ENCODE measurements at regions not wholly inside any gene's neighbourhood (a gene's known extent, or its start where the extent isn't known, plus 50 kb on each side); places are given as distances from the start of the nearest gene placed in this dataset.

DNA sequence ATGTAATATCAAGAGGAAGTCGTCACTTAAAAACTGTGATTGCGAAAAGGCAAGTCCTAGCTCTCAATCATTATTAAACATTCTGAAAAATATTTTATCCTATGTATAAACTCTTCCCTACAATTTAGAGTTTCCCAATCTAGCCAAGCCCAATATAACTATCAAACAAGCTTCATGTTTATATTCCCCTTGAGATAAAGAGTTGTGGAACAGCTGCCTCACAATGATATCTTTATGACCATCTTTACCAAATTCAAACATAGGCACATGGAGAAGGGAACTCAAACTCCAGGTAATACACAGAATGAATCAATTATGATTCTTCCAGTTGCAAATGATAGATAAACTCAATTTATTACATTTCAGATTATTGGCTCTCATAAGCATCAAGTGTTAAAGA lies 1468.7 kb downstream of the EFNA5 start:
- Histone ChIP-seq H2BK120ac (ENCODE audit: low read depth, low read length, poor library complexity, severe bottlenecking) (no peak overlapping the region), H3K14ac (ENCODE audit: insufficient read depth, low read length) (no peak overlapping the region), H3K4ac (ENCODE audit: low read depth, low read length) (no peak overlapping the region), H3T11ph (ENCODE audit: low read length) (no peak overlapping the region), H3K9me3 (ENCODE audit: control insufficient read depth, low read depth, low read length) (no peaks in the 10 kb centered on the region), H4K8ac (replicated peaks; ENCODE audit: insufficient read length, low read depth, low read length) (no peak overlapping the region), H3K9ac (ENCODE audit: extremely low read depth, insufficient read length, low read length) (no peak overlapping the region), H2BK20ac (ENCODE audit: low read depth, low read length, poor library complexity, severe bottlenecking) (no peak overlapping the region), H3K79me2 (ENCODE audit: insufficient read depth, low read length) (no peaks in the 10 kb centered on the region), H3K4me2 (ENCODE audit: insufficient read depth, insufficient read length, low read length) (no peak overlapping the region), H4K91ac (ENCODE audit: insufficient read length, low read depth, low read length) (no peak overlapping the region), H2BK12ac (ENCODE audit: insufficient read length, low read depth, low read length) (no peak overlapping the region), H2AK5ac (ENCODE audit: insufficient read length, low read length) (no peak overlapping the region), H3K79me1 (ENCODE audit: insufficient read depth, low read depth, low read length, poor library complexity, severe bottlenecking) (no peaks in the 10 kb centered on the region), H3K27ac (ENCODE audit: insufficient read length, low read depth, low read length) (no peak overlapping the region), H2AFZ (ENCODE audit: low read length) (no peak overlapping the region), H4K5ac (ENCODE audit: insufficient read length, low read depth, low read length) (no peak overlapping the region), H3K23ac (ENCODE audit: insufficient read length, low read depth, low read length) (no peak overlapping the region), H4K20me1 (ENCODE audit: control insufficient read depth, insufficient read depth, insufficient read length) (no peaks in the 10 kb centered on the region), H3K18ac (ENCODE audit: insufficient read length, low read depth, low read length) (no peak overlapping the region), H3K23me2 (ENCODE audit: insufficient read length, low read depth, low read length, poor library complexity, severe bottlenecking) (no peaks in the 10 kb centered on the region), H3K27me3 (ENCODE audit: insufficient read depth, low read length) (no peaks in the 10 kb centered on the region), H2BK5ac (ENCODE audit: insufficient read length, low read length) (no peak overlapping the region), H3K56ac (ENCODE audit: insufficient read length, low read depth, low read length) (no peak overlapping the region), H2BK15ac (ENCODE audit: low read depth, low read length) (no peak overlapping the region), H3K4me1 (ENCODE audit: insufficient read depth, low read length) (no peaks in the 10 kb centered on the region)
- WGBS (ENCODE audit: extremely low coverage, insufficient read length, low lambda C conversion rate) = no CpG with 5 or more reads among the region's 2 CpGs
- Mint-ChIP-seq H3K9me3 (peaks cover 3 to 4% of the 10 kb centered on the region in 2 experiments; a peak in 3 of 5 replicates), H3K4me3 (no peak overlapping the region), H3K4me1 (no peaks in the 10 kb centered on the region), H3K36me3 (ENCODE audit: insufficient read depth in 1 of 3, low read depth in 3 of 3) (peaks cover 0 to 8% (median 0%) of the 10 kb centered on the region in 3 experiments; a peak in 2 of 7 replicates), H3K27ac (no peak overlapping the region), H3K27me3 (ENCODE audit: low read depth) (no peaks in the 10 kb centered on the region)
- no peak for DNase-seq
- TF ChIP-seq CTCF (conservative IDR thresholded peaks at IDR 0.05) = no peak
